OCI-LY1 (cell line): ENCODE measurements at regions not wholly inside any gene's neighbourhood (a gene's known extent, or its start where the extent isn't known, plus 50 kb on each side); places are given as distances from the start of the nearest gene placed in this dataset.

ENCODE experiments used
- CTCF ChIP-seq: fragments of 200-600 bp; sonication (generic), shearing (Covaris generic); IDR thresholded peaks from 2 replicates; pipeline ENCODE4 v1.5.1; 2017; ENCODE audit warnings: mild to moderate bottlenecking, antibody characterized with exemption, low read length, moderate library complexity, mixed read lengths
- EZH2 ChIP-seq: fragments of 200-600 bp; sonication (generic), shearing (Covaris generic); IDR thresholded peaks from 2 replicates; pipeline ENCODE4 v1.8.0; 2017; ENCODE audit warnings: borderline replicate concordance, mixed run types, mild to moderate bottlenecking, antibody characterized with exemption, low read length, moderate library complexity, mixed read lengths

- TF ChIP-seq CTCF (no peak), EZH2 (no peak)
These were observed 104.1 kb upstream of the TRIB2 start for GRCh38 chr2:12612671-12613070.
